Neural cell (in vitro differentiated cells): ENCODE measurements at regions not wholly inside any gene's neighbourhood (a gene's known extent, or its start where the extent isn't known, plus 50 kb on each side); places are given as distances from the start of the nearest gene placed in this dataset.

Source experiments
- EP300 ChIP-seq: fragments of 450-650 bp; conservative IDR thresholded peaks from 2 replicates; pipeline ENCODE4 v1.6.1; 2014; ENCODE audit warnings: antibody characterized with exemption, mild to moderate bottlenecking, moderate library complexity; ENCODE audit not compliant: poor library complexity, severe bottlenecking
- EZH2 ChIP-seq: fragments of 200-600, 300-800 bp; shearing (Covaris generic), sonication (generic); IDR thresholded peaks from 2 replicates; pipeline ENCODE4 v1.6.1; 2014; ENCODE audit warnings: antibody characterized with exemption, low read length, borderline replicate concordance, mild to moderate bottlenecking; ENCODE audit not compliant: insufficient read depth, poor library complexity, severe bottlenecking
- POLR2AphosphoS5 ChIP-seq: IDR thresholded peaks from 2 replicates; pipeline ENCODE4 v1.6.1; 2012
- TF ChIP-seq, protein P1 (sequence below): fragments of 450-650 bp; IDR thresholded peaks from 2 replicates; pipeline ENCODE4 v1.5.1; 2014; ENCODE audit warnings: antibody characterized with exemption, mild to moderate bottlenecking, moderate library complexity; ENCODE audit not compliant: poor library complexity, severe bottlenecking
- TF ChIP-seq, protein P2 (sequence below): IDR thresholded peaks from 2 replicates; pipeline ENCODE4 v1.6.1; 2012; ENCODE audit warnings: borderline replicate concordance

DNA sequence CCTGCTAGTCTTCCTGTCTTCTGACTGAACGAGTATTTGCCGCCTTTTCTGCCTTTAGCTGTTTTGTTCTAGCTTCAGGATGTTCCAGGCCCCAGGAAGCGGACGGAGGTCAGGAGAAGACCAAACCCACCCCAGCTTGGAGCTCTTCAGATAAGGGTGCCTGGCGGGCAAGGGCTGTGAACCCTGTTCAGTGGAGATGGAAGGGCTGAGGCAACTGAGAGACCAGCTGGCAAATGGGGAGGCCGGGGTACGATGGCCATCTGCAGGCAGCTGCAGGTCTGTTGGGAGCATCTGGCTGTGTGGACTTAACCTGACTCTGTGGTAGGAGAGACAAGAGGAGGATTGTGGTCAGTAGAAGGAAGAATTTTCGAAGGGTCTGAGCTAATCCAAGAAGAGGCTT lies 95.6 kb downstream of the CHST1 start:
- TF ChIP-seq EP300: no peak
- TF ChIP-seq, protein P1, sequence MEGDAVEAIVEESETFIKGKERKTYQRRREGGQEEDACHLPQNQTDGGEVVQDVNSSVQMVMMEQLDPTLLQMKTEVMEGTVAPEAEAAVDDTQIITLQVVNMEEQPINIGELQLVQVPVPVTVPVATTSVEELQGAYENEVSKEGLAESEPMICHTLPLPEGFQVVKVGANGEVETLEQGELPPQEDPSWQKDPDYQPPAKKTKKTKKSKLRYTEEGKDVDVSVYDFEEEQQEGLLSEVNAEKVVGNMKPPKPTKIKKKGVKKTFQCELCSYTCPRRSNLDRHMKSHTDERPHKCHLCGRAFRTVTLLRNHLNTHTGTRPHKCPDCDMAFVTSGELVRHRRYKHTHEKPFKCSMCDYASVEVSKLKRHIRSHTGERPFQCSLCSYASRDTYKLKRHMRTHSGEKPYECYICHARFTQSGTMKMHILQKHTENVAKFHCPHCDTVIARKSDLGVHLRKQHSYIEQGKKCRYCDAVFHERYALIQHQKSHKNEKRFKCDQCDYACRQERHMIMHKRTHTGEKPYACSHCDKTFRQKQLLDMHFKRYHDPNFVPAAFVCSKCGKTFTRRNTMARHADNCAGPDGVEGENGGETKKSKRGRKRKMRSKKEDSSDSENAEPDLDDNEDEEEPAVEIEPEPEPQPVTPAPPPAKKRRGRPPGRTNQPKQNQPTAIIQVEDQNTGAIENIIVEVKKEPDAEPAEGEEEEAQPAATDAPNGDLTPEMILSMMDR: no peak
- TF ChIP-seq POLR2AphosphoS5: no peak
- TF ChIP-seq, protein P2, sequence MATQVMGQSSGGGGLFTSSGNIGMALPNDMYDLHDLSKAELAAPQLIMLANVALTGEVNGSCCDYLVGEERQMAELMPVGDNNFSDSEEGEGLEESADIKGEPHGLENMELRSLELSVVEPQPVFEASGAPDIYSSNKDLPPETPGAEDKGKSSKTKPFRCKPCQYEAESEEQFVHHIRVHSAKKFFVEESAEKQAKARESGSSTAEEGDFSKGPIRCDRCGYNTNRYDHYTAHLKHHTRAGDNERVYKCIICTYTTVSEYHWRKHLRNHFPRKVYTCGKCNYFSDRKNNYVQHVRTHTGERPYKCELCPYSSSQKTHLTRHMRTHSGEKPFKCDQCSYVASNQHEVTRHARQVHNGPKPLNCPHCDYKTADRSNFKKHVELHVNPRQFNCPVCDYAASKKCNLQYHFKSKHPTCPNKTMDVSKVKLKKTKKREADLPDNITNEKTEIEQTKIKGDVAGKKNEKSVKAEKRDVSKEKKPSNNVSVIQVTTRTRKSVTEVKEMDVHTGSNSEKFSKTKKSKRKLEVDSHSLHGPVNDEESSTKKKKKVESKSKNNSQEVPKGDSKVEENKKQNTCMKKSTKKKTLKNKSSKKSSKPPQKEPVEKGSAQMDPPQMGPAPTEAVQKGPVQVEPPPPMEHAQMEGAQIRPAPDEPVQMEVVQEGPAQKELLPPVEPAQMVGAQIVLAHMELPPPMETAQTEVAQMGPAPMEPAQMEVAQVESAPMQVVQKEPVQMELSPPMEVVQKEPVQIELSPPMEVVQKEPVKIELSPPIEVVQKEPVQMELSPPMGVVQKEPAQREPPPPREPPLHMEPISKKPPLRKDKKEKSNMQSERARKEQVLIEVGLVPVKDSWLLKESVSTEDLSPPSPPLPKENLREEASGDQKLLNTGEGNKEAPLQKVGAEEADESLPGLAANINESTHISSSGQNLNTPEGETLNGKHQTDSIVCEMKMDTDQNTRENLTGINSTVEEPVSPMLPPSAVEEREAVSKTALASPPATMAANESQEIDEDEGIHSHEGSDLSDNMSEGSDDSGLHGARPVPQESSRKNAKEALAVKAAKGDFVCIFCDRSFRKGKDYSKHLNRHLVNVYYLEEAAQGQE: no peak
- no peak for TF ChIP-seq EZH2
